Type B pancreatic cell (in vitro differentiated cells): ENCODE measurements at regions not wholly inside any gene's neighbourhood (a gene's known extent, or its start where the extent isn't known, plus 50 kb on each side); places are given as distances from the start of the nearest gene placed in this dataset.

ENCODE experiments used
- DNase-seq: peaks from one replicate; pipeline ENCODE4 v3.0.0; 2021; ENCODE audit warnings: mixed read lengths; ENCODE audit not compliant: unreplicated experiment; ENCODE audit errors: extremely low spot score
- H3K27ac Mint-ChIP-seq: 2 replicates; pipeline ENCODE4 v1.8.0; 2021; ENCODE audit warnings: mild to moderate bottlenecking, mixed read lengths
- H3K27me3 Mint-ChIP-seq: 2 replicates; pipeline ENCODE4 v1.8.0; 2021; ENCODE audit warnings: mixed read lengths
- H3K36me3 Mint-ChIP-seq: 2 replicates; pipeline ENCODE4 v1.8.0; 2021; ENCODE audit warnings: mixed read lengths
- H3K4me1 Mint-ChIP-seq: one replicate; pipeline ENCODE4 v1.8.0; 2021; ENCODE audit warnings: mixed read lengths; ENCODE audit not compliant: unreplicated experiment
- H3K4me3 Mint-ChIP-seq: 2 replicates; pipeline ENCODE4 v1.8.0; 2021; ENCODE audit warnings: mild to moderate bottlenecking, mixed read lengths
- H3K9me3 Mint-ChIP-seq: 2 replicates; pipeline ENCODE4 v1.8.0; 2021; ENCODE audit warnings: mixed read lengths
- TF ChIP-seq, protein P1 (sequence below): fragments of 200-600 bp; sonication (generic); conservative IDR thresholded peaks from 2 replicates; pipeline ENCODE4 v1.5.0; 2021; ENCODE audit warnings: antibody characterized with exemption, mild to moderate bottlenecking

DNA sequence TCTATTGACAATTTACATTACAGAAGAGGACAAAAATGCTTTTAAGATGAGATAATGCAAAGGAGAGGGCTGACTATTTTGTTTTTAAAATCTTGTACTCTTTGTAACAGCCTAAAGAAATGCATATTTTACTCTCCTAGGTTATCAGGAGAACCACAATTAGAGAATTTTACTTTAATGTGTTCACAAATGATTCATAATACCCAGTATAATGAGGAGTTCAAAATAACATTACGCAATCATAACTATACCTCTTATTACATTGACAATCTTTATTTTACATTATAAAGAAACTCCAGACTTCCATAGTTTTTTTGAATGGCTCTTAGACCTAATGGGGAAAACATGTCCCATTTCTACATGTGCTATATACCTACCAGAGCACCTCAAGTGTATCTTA is 1089.7 kb downstream of the PCDH17 start:
- H3K9me3 Mint-ChIP-seq, result no peaks in the 10 kb centered on the region
- no peak overlapping the region for H3K4me3 Mint-ChIP-seq
- no peaks in the 10 kb centered on the region for H3K36me3 Mint-ChIP-seq
- H3K27ac Mint-ChIP-seq, result no peak overlapping the region
- DNase-seq, result no peak
- no peaks in the 10 kb centered on the region for H3K4me1 Mint-ChIP-seq
- TF ChIP-seq, protein P1, sequence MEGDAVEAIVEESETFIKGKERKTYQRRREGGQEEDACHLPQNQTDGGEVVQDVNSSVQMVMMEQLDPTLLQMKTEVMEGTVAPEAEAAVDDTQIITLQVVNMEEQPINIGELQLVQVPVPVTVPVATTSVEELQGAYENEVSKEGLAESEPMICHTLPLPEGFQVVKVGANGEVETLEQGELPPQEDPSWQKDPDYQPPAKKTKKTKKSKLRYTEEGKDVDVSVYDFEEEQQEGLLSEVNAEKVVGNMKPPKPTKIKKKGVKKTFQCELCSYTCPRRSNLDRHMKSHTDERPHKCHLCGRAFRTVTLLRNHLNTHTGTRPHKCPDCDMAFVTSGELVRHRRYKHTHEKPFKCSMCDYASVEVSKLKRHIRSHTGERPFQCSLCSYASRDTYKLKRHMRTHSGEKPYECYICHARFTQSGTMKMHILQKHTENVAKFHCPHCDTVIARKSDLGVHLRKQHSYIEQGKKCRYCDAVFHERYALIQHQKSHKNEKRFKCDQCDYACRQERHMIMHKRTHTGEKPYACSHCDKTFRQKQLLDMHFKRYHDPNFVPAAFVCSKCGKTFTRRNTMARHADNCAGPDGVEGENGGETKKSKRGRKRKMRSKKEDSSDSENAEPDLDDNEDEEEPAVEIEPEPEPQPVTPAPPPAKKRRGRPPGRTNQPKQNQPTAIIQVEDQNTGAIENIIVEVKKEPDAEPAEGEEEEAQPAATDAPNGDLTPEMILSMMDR, result no peak
- no peaks in the 10 kb centered on the region for H3K27me3 Mint-ChIP-seq

GRCh38 chr13:58728126-58728525 is 1096.6 kb downstream of the PCDH17 start:
- no peaks in the 10 kb centered on the region for H3K36me3 Mint-ChIP-seq
- TF ChIP-seq, protein P1, result no peak
- H3K9me3 Mint-ChIP-seq, result no peaks in the 10 kb centered on the region
- no peak overlapping the region for H3K27ac Mint-ChIP-seq
- no peak overlapping the region for H3K4me3 Mint-ChIP-seq
- no peak for DNase-seq
- H3K27me3 Mint-ChIP-seq, result peaks cover 3% of the 10 kb centered on the region
- peaks cover 5% of the 10 kb centered on the region for H3K4me1 Mint-ChIP-seq

GRCh38 chr13:58729361-58729760 is 1097.8 kb downstream of the PCDH17 start:
- Mint-ChIP-seq H3K4me3 (no peak overlapping the region), H3K9me3 (no peaks in the 10 kb centered on the region), H3K27ac (no peak overlapping the region), H3K4me1 (peaks cover 5% of the 10 kb centered on the region), H3K36me3 (no peaks in the 10 kb centered on the region), H3K27me3 (peaks cover 3% of the 10 kb centered on the region)
- TF ChIP-seq, protein P1, result no peak
- DNase-seq, result no peak

- H3K27ac Mint-ChIP-seq, result no peak overlapping the region
- H3K4me1 Mint-ChIP-seq, result no peaks in the 10 kb centered on the region
- TF ChIP-seq, protein P1, result no peak
- H3K27me3 Mint-ChIP-seq, result no peaks in the 10 kb centered on the region
- H3K4me3 Mint-ChIP-seq, result no peak overlapping the region
- H3K36me3 Mint-ChIP-seq, result no peaks in the 10 kb centered on the region
- no peak for DNase-seq
- H3K9me3 Mint-ChIP-seq, result no peaks in the 10 kb centered on the region
Observed at GRCh38 chr13:58744686-58745085, 1113.1 kb downstream of the PCDH17 start.

DNA sequence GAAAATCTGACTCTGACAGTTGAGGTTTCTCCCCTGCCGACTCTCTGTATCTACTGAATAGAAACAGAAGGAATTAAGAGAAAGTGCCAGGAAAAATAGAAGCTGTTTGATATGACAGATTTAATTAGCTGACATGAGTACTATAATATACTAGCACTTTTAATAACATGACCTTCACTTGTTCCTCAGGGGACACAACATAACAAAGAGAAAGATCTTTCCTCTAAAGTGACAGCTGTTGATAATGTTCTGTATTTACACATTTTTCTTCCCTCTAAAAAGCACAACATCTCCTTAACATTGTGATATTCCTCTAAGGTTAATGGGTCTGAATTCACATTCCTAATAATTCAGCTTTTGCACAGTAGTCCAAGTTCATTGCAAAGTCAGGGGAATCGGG is 1136.0 kb downstream of the PCDH17 start:
- TF ChIP-seq, protein P1, result no peak

GRCh38 chr13:58773280-58773859 is 1141.8 kb downstream of the PCDH17 start:
- H3K27me3 Mint-ChIP-seq, result no peaks in the 10 kb centered on the region
- H3K4me3 Mint-ChIP-seq, result no peak overlapping the region
- H3K27ac Mint-ChIP-seq, result no peak overlapping the region
- DNase-seq, result no peak
- no peaks in the 10 kb centered on the region for H3K9me3 Mint-ChIP-seq
- TF ChIP-seq, protein P1, result no peak
- H3K4me1 Mint-ChIP-seq, result no peaks in the 10 kb centered on the region
- no peaks in the 10 kb centered on the region for H3K36me3 Mint-ChIP-seq

More for the DNA sequence above, 1136.0 kb downstream of the PCDH17 start:
- Mint-ChIP-seq H3K36me3 (no peaks in the 10 kb centered on the region), H3K27ac (no peak overlapping the region), H3K4me3 (no peak overlapping the region), H3K4me1 (no peaks in the 10 kb centered on the region), H3K27me3 (no peaks in the 10 kb centered on the region), H3K9me3 (no peaks in the 10 kb centered on the region)
- DNase-seq, result no peak
